WTC11 (cell line): ENCODE measurements at regions not wholly inside any gene's neighbourhood (a gene's known extent, or its start where the extent isn't known, plus 50 kb on each side); places are given as distances from the start of the nearest gene placed in this dataset.

Source experiments
- ATAC-seq: fragments of 200-7000 bp; cut with Tn5 transposase; 2 replicates; pipeline ENCODE4 v1.10.0; 2021; ENCODE audit warnings: mild to moderate bottlenecking, moderate library complexity
- CTCF ChIA-PET: fragments of 300-600 bp; sonication (Branson Sonifier 250); formaldehyde crosslinking; loops from one replicate; lab custom pipeline; 2021; ENCODE audit warnings: antibody characterized with exemption; lab: Charles Lee
- POLR2A ChIA-PET: fragments of 350-600 bp; sonication (Branson Sonifier 250); formaldehyde crosslinking; loops from one replicate; lab custom pipeline; 2021; ENCODE audit warnings: antibody characterized with exemption; lab: Charles Lee
- DNase-seq: peaks from one replicate; pipeline ENCODE4 v3.0.0; 2021; ENCODE audit warnings: low spot score
- H3K27ac Mint-ChIP-seq: 2 replicates; pipeline ENCODE4 v1.8.0; 2021; ENCODE audit warnings: mixed read lengths
- H3K27me3 Mint-ChIP-seq: 2 replicates; pipeline ENCODE4 v1.8.0; 2021; ENCODE audit warnings: low read depth, mild to moderate bottlenecking, moderate library complexity, mixed read lengths
- H3K36me3 Mint-ChIP-seq: 2 replicates; pipeline ENCODE4 v1.8.0; 2021; ENCODE audit warnings: mixed read lengths
- H3K4me1 Mint-ChIP-seq: 2 replicates; pipeline ENCODE4 v1.8.0; 2022; ENCODE audit warnings: mixed read lengths
- H3K4me3 Mint-ChIP-seq: 2 replicates; pipeline ENCODE4 v1.8.0; 2021; ENCODE audit warnings: mild to moderate bottlenecking, moderate library complexity, mixed read lengths
- H3K9me3 Mint-ChIP-seq: 2 replicates; pipeline ENCODE4 v1.8.0; 2021; ENCODE audit warnings: mixed read lengths
- AR ChIP-seq: fragments of 250-450 bp; sonication (Bioruptor Pico); IDR thresholded peaks from 2 replicates; pipeline ENCODE4 v1.9.0; 2021; ENCODE audit warnings: mild to moderate bottlenecking
- CTCF ChIP-seq: fragments of 200-600 bp; IDR thresholded peaks from 2 replicates; pipeline ENCODE4 v1.8.0; 2022; ENCODE audit warnings: antibody characterized with exemption
- E2F4 ChIP-seq: sonication (generic); formaldehyde crosslinking; IDR thresholded peaks from 2 replicates; pipeline ENCODE4 v1.8.1; 2022; ENCODE audit warnings: low read depth, mild to moderate bottlenecking, moderate library complexity, missing genetic modification reagents, borderline replicate concordance
- FOXP4 ChIP-seq: sonication (generic); formaldehyde crosslinking; IDR thresholded peaks from 2 replicates; pipeline ENCODE4 v1.8.0; 2022; ENCODE audit warnings: mild to moderate bottlenecking, missing genetic modification reagents
- IRF1 ChIP-seq: sonication (generic); formaldehyde crosslinking; IDR thresholded peaks from 2 replicates; pipeline ENCODE4 v1.8.0; 2023; ENCODE audit warnings: missing genetic modification reagents
- IRF2 ChIP-seq: sonication (generic); formaldehyde crosslinking; IDR thresholded peaks from 2 replicates; pipeline ENCODE4 v1.8.0; 2022; ENCODE audit warnings: low read depth, missing genetic modification reagents, borderline replicate concordance
- MLX ChIP-seq: sonication (generic); formaldehyde crosslinking; IDR thresholded peaks from 2 replicates; pipeline ENCODE4 v1.8.1; 2023; ENCODE audit warnings: mild to moderate bottlenecking, missing genetic modification reagents, moderate library complexity
- MXD4 ChIP-seq: fragments of 250-450 bp; sonication (Bioruptor Pico); IDR thresholded peaks from 2 replicates; pipeline ENCODE4 v1.8.0; 2021; ENCODE audit warnings: mild to moderate bottlenecking, moderate library complexity, borderline replicate concordance
- NFATC4 ChIP-seq: fragments of 250-450 bp; sonication (Bioruptor Pico); IDR thresholded peaks from 2 replicates; pipeline ENCODE4 v1.9.0; 2021; ENCODE audit warnings: mild to moderate bottlenecking
- PRRX2 ChIP-seq: fragments of 250-450 bp; sonication (Bioruptor Pico); IDR thresholded peaks from 2 replicates; pipeline ENCODE4 v1.8.0; 2021; ENCODE audit warnings: mild to moderate bottlenecking
- RELA ChIP-seq: sonication (generic); formaldehyde crosslinking; IDR thresholded peaks from 2 replicates; pipeline ENCODE4 v1.8.1; 2022; ENCODE audit warnings: missing genetic modification reagents, mild to moderate bottlenecking, borderline replicate concordance
- SMAD3 ChIP-seq: sonication (generic); formaldehyde crosslinking; IDR thresholded peaks from 2 replicates; pipeline ENCODE4 v1.8.0; 2022; ENCODE audit warnings: missing genetic modification reagents, mild to moderate bottlenecking, borderline replicate concordance
- STAT6 ChIP-seq: sonication (generic); formaldehyde crosslinking; conservative IDR thresholded peaks from 2 replicates; pipeline ENCODE4 v1.8.1; 2023; ENCODE audit warnings: mild to moderate bottlenecking, low read depth, missing genetic modification reagents, moderate library complexity
- TCF7 ChIP-seq: sonication (generic); formaldehyde crosslinking; IDR thresholded peaks from 2 replicates; pipeline ENCODE4 v1.8.0; 2022; ENCODE audit warnings: mild to moderate bottlenecking, low read depth, missing genetic modification reagents, moderate library complexity
- TP53 ChIP-seq: sonication (generic); formaldehyde crosslinking; IDR thresholded peaks from 2 replicates; pipeline ENCODE4 v1.8.1; 2023; ENCODE audit warnings: mild to moderate bottlenecking, missing genetic modification reagents

GRCh38 chr1:30521261-30521865 is 202.0 kb downstream of the MATN1 start (continued):
- TF ChIP-seq IRF2 (CRISPR knock-in tag) (no peak), E2F4 (CRISPR knock-in tag) (no peak), MXD4 (CRISPR knock-in tag) (no peak), CTCF (no peak), STAT6 (CRISPR knock-in tag) (no peak), NFATC4 (no peak)

- DNase-seq: no peak
- ChIA-PET POLR2A (no interaction called here), CTCF (no interaction called here)
- no peaks in the 10 kb centered on the region for H3K9me3 Mint-ChIP-seq
- TF ChIP-seq AR (CRISPR knock-in tag) (no peak), E2F4 (CRISPR knock-in tag) (no peak), TP53 (CRISPR knock-in tag) (no peak), PRRX2 (CRISPR knock-in tag) (no peak), FOXP4 (no peak), RELA (CRISPR knock-in tag) (no peak), SMAD3 (CRISPR knock-in tag) (no peak), IRF1 (CRISPR knock-in tag) (no peak), STAT6 (CRISPR knock-in tag) (no peak), TCF7 (CRISPR knock-in tag) (no peak), MLX (CRISPR knock-in tag) (no peak)
- TF ChIP-seq, all 79 proteins: peak for 0
- peaks cover 15% of the 10 kb centered on the region for H3K4me1 Mint-ChIP-seq
- no peak overlapping the region for H3K27ac Mint-ChIP-seq
- no peaks in the 10 kb centered on the region for H3K36me3 Mint-ChIP-seq
- no peak overlapping the region for H3K4me3 Mint-ChIP-seq
- no peaks in the 10 kb centered on the region; the same call in 1 of the 2 replicates for H3K27me3 Mint-ChIP-seq
- ATAC-seq: no peak
Observed at GRCh38 chr1:30520476-30520875, 202.9 kb downstream of the MATN1 start.
